GM18951 (cell line): ENCODE measurements at regions not wholly inside any gene's neighbourhood (a gene's known extent, or its start where the extent isn't known, plus 50 kb on each side); places are given as distances from the start of the nearest gene placed in this dataset.
"Not testable (repeated sequence)": the region's sequence is repeated elsewhere in the genome, so short reads cannot be mapped to it uniquely, and the experiment has no call there.

Experiments
- POLR2A ChIP-seq: IDR thresholded peaks from 4 replicates; pipeline ENCODE4 v1.6.1; 2011; ENCODE audit warnings: mild to moderate bottlenecking; ENCODE audit not compliant: insufficient read length, insufficient read depth; ENCODE audit errors: extremely low read depth
- in situ Hi-C: fragments of 300-500 bp; cut with MboI; formaldehyde crosslinking; loops from one replicate; pipeline ENCODE4 v1.12.0; 2022; ENCODE audit warnings: low sequenced_read_pairs, mixed read lengths, inconsistent platforms; ENCODE audit not compliant: unreplicated experiment

DNA sequence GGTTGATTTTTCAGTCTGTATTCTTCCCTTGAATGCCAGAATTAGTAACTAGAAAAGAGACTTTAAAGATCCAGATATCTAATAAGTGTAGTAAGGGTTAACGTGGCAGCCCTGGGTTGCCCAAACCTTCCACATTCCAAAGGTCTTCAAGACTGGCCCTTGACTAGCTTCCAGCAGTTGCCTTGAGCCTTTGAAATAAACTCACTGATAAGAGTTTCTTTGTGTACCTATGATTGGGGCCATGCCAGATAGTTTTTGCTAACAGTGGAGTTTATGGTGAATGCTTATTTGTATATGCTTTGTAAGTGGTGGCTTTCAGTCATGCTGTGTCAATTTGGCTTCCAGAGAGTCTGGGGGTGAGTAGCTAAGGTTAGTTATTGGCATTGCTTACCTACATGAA, 722.3 kb downstream of the RNF144A start:
- TF ChIP-seq POLR2A, result no peak
- in situ Hi-C loops, result no loop called here

DNA sequence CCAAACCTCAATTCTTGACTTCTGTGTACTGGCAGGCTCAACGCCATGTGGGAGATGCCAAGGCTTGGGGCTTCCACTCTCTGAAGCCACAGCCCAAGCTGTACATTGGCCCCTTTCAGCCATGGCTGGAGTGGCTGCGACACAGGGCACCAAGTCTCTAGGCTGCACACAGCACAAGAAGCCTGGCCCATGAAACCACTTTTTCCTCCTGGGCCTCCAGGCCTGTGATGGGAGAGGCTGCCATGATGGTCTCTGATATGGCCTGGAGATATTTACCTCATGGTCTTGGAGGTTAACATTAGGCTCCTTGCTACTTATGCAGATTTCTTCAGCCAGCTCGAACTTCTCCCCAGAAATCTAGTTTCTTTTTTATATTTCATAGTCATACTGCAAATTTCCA, 724.1 kb downstream of the RNF144A start:
- in situ Hi-C loops, result not testable (repeated sequence)

DNA sequence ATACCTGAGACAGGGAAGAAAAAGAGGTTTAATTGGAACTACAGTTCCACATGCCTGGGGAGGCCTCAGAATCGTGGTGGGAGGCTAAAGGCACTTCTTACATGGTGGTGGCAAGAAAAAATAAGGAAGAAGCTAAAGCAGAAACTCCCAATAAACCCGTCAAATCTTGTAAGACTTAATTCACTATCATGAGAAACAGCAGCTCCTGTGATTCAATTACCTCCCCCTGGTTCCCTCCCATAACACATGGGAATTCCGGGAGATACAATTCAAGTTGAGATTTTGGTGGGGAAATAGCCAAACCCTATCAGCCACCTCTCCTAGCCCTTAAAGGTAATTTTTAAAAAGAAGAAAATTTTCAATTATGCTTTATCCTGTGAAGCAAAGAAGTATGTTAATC, 728.8 kb downstream of the RNF144A start:
- no peak for TF ChIP-seq POLR2A
- in situ Hi-C loops, result no loop called here

GRCh38 chr2:7646661-7647060, 729.4 kb downstream of the RNF144A start:
- TF ChIP-seq POLR2A, result no peak
- in situ Hi-C loops, result no loop called here

GRCh38 chr2:7648221-7648795, 731.1 kb downstream of the RNF144A start:
- no peak for TF ChIP-seq POLR2A
- in situ Hi-C loops, result no loop called here

DNA sequence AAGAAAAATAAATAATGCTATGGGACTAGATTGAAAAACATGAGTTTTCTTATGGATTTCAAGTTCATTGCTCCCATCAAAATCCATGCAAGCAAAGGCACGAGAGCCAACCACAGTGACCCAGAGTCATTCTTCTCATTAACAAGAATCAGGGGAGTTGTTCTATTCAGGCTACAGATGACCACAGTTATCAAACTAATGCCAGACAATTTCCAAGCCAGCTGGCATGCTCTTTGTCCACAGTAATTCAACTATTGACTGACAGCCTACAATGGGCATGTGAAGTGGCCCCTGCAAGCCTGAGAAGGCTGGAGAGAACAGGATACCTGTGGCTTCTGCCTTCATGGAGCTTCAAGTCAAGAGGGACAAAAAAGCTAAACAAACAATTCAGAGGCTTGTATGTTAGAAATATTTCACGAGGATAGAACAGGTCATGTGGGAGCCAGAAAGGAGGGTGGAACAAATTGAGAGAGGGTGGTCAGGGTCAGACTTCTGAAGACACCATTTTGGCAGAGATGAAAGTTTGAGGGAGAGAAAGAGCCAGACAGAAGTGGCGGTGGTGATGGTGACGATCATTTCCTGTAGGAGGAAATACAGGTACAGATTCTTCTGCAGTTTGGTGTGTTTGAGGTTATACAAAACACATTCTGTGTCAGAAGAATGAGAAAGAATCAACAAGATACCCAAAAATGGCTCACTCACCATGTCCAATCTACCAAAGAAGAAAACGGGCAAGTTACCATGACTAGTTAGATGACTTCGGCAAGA, 732.4 kb downstream of the RNF144A start:
- in situ Hi-C loops, result no loop called here
- no peak for TF ChIP-seq POLR2A

DNA sequence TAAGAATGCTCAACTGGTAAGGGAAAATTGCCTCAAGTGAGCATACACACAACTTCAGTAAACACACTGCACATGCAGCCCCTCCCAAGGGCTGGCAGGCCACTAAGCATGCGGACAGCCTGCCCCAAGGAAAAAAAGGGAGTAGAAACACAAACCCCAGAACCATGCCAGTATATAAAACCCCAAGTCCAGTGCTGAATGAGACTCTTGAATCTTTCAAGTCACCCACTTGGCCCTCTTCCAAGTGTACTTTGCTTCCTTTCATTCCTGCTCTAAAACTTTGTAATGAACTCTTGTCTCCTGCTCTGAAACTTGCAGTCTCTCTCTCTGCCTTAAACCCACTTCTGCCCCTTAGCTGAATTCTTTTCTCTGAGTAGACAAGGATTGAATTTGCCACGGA, 736.4 kb downstream of the RNF144A start:
- in situ Hi-C loops, result no loop called here
- TF ChIP-seq POLR2A, result no peak

DNA sequence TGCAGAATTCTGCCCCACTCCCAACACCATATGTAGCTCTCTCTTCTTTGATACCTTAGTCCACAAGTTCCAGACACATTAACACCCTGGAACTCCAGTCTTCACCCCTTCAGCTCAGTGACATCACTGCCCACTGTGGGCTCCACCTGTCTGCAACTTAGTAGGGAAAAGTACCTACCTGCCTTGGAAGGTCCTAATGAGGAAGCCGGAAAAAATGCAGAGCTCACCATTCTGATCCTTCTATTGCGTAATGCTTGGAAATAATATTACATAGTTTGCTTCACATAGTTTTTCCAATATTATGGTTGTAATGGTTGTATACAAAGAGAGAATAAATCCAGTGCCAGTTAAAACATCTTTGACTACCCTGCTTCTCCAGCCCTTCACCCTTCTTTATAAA, 738.4 kb downstream of the RNF144A start:
- in situ Hi-C loops, result no loop called here
- no peak for TF ChIP-seq POLR2A

DNA sequence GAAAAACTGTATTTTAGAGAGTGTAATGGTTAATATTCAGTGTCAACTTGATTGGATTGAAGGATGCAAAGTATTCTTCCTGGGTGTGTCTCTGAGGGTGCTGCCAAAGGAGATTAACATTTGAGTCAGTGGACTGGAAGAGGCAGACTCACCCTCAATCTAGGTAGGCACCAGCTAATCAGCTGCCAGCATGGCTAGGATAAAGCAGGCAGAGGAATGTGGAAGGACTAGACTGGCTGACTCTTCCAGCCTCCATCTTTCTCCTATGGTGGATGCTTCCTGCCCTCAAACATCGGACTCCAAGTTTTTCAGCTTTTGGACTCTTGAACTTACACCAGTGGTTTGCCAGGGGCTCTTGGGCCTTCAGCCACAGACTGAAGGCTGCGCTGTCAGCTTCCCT, 740.3 kb downstream of the RNF144A start:
- in situ Hi-C loops, result not testable (repeated sequence)

GRCh38 chr2:7658486-7658885, 741.3 kb downstream of the RNF144A start:
- no peak for TF ChIP-seq POLR2A
- in situ Hi-C loops, result no loop called here

GRCh38 chr2:7660816-7661215, 743.6 kb downstream of the RNF144A start:
- TF ChIP-seq POLR2A, result no peak
- in situ Hi-C loops, result no loop called here

- no peak for TF ChIP-seq POLR2A
- in situ Hi-C loops, result no loop called here
Measured at GRCh38 chr2:7661502-7661901, 744.3 kb downstream of the RNF144A start.

GRCh38 chr2:7665880-7666279, 748.7 kb downstream of the RNF144A start:
- no peak for TF ChIP-seq POLR2A
- in situ Hi-C loops, result no loop called here

- TF ChIP-seq POLR2A, result no peak
- in situ Hi-C loops, result no loop called here
Measured at GRCh38 chr2:7666596-7667259, 749.5 kb downstream of the RNF144A start.
